GM23248 (cell line): ENCODE measurements at regions not wholly inside any gene's neighbourhood (a gene's known extent, or its start where the extent isn't known, plus 50 kb on each side); places are given as distances from the start of the nearest gene placed in this dataset.

Experiments used
- DNase-seq: peaks from one replicate; pipeline ENCODE4 v3.0.0-alpha.2; 2015
- H2AFZ ChIP-seq: fragments of 200-600 bp; sonication (generic); 2 replicates; pipeline ENCODE4 v1.6.1; 2016; ENCODE audit warnings: antibody characterized with exemption
- H3F3A ChIP-seq: fragments of 200-600 bp; sonication (generic); 2 replicates; pipeline ENCODE4 v1.6.1; 2016; ENCODE audit warnings: mild to moderate bottlenecking, antibody characterized with exemption, mixed run types; ENCODE audit not compliant: insufficient read depth
- H3K27ac ChIP-seq: fragments of 200-600 bp; sonication (generic); 2 replicates; pipeline ENCODE4 v1.5.1; 2016; ENCODE audit warnings: mild to moderate bottlenecking
- H3K27me3 ChIP-seq: fragments of 200-600 bp; sonication (generic); replicated peaks from 2 replicates; pipeline ENCODE4 v1.6.1; 2016; ENCODE audit warnings: mild to moderate bottlenecking; ENCODE audit not compliant: insufficient read depth
- H3K36me3 ChIP-seq: fragments of 200-600 bp; sonication (generic); 2 replicates; pipeline ENCODE4 v1.6.1; 2016; ENCODE audit warnings: low read depth, mild to moderate bottlenecking
- H3K4me1 ChIP-seq: fragments of 200-600 bp; sonication (generic); 2 replicates; pipeline ENCODE4 v1.6.1; 2016; ENCODE audit warnings: mild to moderate bottlenecking; ENCODE audit not compliant: insufficient read depth
- H3K4me2 ChIP-seq: fragments of 200-600 bp; sonication (generic); one replicate; pipeline ENCODE4 v1.6.1; 2016; ENCODE audit warnings: mild to moderate bottlenecking; ENCODE audit not compliant: unreplicated experiment
- H3K4me3 ChIP-seq: fragments of 200-600 bp; sonication (generic); 2 replicates; pipeline ENCODE4 v1.5.1; 2016; ENCODE audit warnings: mild to moderate bottlenecking
- H3K79me2 ChIP-seq: fragments of 200-600 bp; sonication (generic); 2 replicates; pipeline ENCODE4 v1.6.1; 2016; ENCODE audit warnings: mild to moderate bottlenecking; ENCODE audit not compliant: insufficient read depth
- H3K9ac ChIP-seq: fragments of 200-600 bp; sonication (generic); 2 replicates; pipeline ENCODE4 v1.6.1; 2016; ENCODE audit warnings: mild to moderate bottlenecking
- H3K9me2 ChIP-seq: fragments of 200-600 bp; sonication (generic); 2 replicates; pipeline ENCODE4 v1.6.1; 2016; ENCODE audit warnings: mixed run types, mild to moderate bottlenecking, moderate library complexity; ENCODE audit not compliant: insufficient read depth
- H3K9me3 ChIP-seq: fragments of 200-600 bp; sonication (generic); one replicate; pipeline ENCODE4 v1.6.1; 2017; ENCODE audit warnings: low read depth
- H4K20me1 ChIP-seq: fragments of 200-600 bp; sonication (generic); 2 replicates; pipeline ENCODE4 v1.6.0; 2016; ENCODE audit not compliant: insufficient read depth
- EZH2 ChIP-seq: fragments of 200-600 bp; sonication (generic); IDR thresholded peaks from 2 replicates; pipeline ENCODE4 v1.6.1; 2018; ENCODE audit warnings: antibody characterized with exemption, mild to moderate bottlenecking; ENCODE audit not compliant: insufficient read depth, poor library complexity, severe bottlenecking
- EZH2phosphoT487 ChIP-seq: fragments of 200-600 bp; sonication (generic); IDR thresholded peaks from 2 replicates; pipeline ENCODE4 v1.6.1; 2018; ENCODE audit warnings: antibody characterized with exemption, moderate library complexity, mild to moderate bottlenecking, low read depth; ENCODE audit not compliant: insufficient read depth
- WGBS, 2 experiments: methylation state at CpG; one replicate each; pipeline ENCODE4 v1.1.6; 2015 to 2017; ENCODE audit warnings: low lambda C conversion rate in 2 of 2, low coverage in 1 of 2; ENCODE audit errors: missing lambda C conversion rate in 2 of 2; 5-methylcytosine and 5-hydroxymethylcytosine counted together
- in situ Hi-C: fragments of 300-500 bp; cut with MboI; formaldehyde crosslinking; loops from 2 replicates; pipeline ENCODE4 v1.15.0; 2020

DNA sequence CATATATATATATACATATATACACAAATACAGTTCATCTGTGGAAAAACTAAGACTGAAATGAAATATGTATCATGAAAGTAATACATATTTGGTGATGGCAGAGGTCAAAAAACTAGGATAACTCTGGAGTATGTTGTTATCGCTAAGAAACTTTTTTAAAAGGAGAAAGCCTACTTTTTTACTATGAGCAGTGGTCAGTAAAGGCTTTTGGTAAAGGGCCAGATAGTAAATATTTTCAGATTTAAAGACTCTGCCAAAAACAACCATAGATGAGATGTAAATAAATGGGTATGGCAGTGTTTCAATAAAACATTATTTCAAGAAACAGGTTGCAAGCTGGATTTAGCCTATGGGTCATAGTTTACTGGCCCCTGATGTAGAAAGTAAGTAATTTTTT, 93.8 kb upstream of the TGFBR2 start:
- no peaks in the 10 kb centered on the region for H3K79me2 ChIP-seq
- peak overlapping the region; percentile 78 for H3K27ac ChIP-seq
- H3F3A ChIP-seq = peaks cover 24% of the 10 kb centered on the region
- no peak overlapping the region for H3K4me3 ChIP-seq
- peaks cover 31% of the 10 kb centered on the region for H3K4me1 ChIP-seq
- no peak overlapping the region for H3K9ac ChIP-seq
- no peaks in the 10 kb centered on the region for H3K9me3 ChIP-seq
- H4K20me1 ChIP-seq = no peaks in the 10 kb centered on the region
- H3K4me2 ChIP-seq = peak overlapping the region; percentile 52
- no peaks in the 10 kb centered on the region for H3K9me2 ChIP-seq
- H3K27me3 ChIP-seq = no peaks in the 10 kb centered on the region
- TF ChIP-seq EZH2 (no peak), EZH2phosphoT487 (no peak)
- H3K36me3 ChIP-seq = no peaks in the 10 kb centered on the region
- DNase-seq = no peak
- in situ Hi-C loops = no loop called here
- 51 to 52% methylated on average over 1 of the region's 1 CpG for WGBS, 2 experiments
- no peak overlapping the region for H2AFZ ChIP-seq

- Histone ChIP-seq H3K4me2 (no peak overlapping the region), H3K27me3 (no peaks in the 10 kb centered on the region), H4K20me1 (no peaks in the 10 kb centered on the region), H3K9me3 (no peaks in the 10 kb centered on the region), H3F3A (peaks cover 24% of the 10 kb centered on the region), H3K4me1 (peaks cover 39% of the 10 kb centered on the region), H3K9me2 (no peaks in the 10 kb centered on the region), H3K9ac (no peak overlapping the region), H3K36me3 (no peaks in the 10 kb centered on the region), H2AFZ (no peak overlapping the region), H3K27ac (no peak overlapping the region), H3K4me3 (no peak overlapping the region), H3K79me2 (no peaks in the 10 kb centered on the region)
- in situ Hi-C loops = no loop called here
- no peak for TF ChIP-seq EZH2
- no peak for TF ChIP-seq EZH2phosphoT487
- 93 to 96% methylated on average over 4 of the region's 4 CpGs for WGBS, 2 experiments
- no peak for DNase-seq
These were observed 92.8 kb upstream of the TGFBR2 start for GRCh38 chr3:30513374-30514152.

DNA sequence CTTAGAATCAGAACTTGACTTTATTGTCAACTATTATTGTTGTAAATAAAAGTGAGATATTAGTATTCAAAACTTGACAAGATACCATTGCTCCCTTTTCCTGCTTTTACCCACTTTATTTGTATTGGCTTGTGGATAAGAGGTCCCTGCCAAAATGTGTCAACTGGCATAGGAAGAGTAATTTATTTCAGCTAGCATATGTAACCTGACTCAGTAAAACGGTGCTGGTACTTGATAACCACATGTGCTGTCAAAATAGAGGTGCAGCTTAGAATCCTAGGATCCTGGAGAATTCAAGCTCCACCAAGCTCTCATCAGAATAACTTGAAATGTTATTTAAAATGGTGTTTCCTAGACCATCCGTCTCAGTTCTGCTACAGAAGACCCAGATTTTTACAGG, 90.2 kb upstream of the TGFBR2 start:
- no peak for TF ChIP-seq EZH2
- no peak for TF ChIP-seq EZH2phosphoT487
- Histone ChIP-seq H2AFZ (no peak overlapping the region), H3K79me2 (no peaks in the 10 kb centered on the region), H4K20me1 (no peaks in the 10 kb centered on the region), H3K4me3 (no peak overlapping the region), H3K9me3 (no peaks in the 10 kb centered on the region), H3K27me3 (no peaks in the 10 kb centered on the region), H3K9me2 (no peaks in the 10 kb centered on the region), H3F3A (peaks cover 16% of the 10 kb centered on the region), H3K27ac (no peak overlapping the region), H3K9ac (no peak overlapping the region), H3K4me1 (peaks cover 36% of the 10 kb centered on the region), H3K4me2 (no peak overlapping the region), H3K36me3 (no peaks in the 10 kb centered on the region)
- no peak for DNase-seq
- in situ Hi-C loops = no loop called here
- 52 to 58% methylated on average over 2 of the region's 2 CpGs for WGBS, 2 experiments

DNA sequence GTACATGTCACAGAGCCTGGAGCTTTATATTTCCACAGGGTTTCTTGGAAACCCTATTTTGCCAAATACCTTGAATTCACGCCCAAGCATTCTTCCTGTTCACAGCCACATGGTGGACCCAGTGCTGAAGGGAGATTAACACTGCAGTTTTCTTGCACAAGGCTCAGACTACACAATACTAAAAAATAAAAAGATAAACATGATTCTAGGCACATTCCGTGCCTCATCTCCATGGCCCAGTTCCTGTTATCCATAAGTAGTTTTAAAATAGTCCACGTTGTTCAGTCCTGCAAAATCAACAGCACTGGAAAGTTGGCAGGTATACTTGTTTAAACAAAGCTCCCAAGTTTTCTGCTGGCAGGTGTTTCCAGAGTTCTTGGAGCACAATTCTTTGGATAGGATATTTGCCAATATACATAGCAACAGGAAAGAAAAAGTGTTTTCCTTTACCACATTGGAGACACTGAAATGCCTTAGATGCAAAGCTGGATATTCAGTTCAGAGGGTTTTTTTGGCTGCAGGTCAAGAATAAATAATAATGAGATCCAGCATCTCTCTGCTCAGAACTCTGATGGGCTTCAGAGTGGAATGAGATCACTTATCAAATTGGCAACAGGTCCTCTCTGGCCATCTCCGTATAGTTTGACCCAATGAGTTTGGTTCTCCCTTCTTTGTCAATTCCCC, 88.1 kb upstream of the TGFBR2 start:
- TF ChIP-seq EZH2phosphoT487 (no peak), EZH2 (no peak)
- no peaks in the 10 kb centered on the region for H4K20me1 ChIP-seq
- DNase-seq = no peak
- peaks cover 15% of the 10 kb centered on the region for H3K4me1 ChIP-seq
- no peaks in the 10 kb centered on the region for H3K9me2 ChIP-seq
- H3K9ac ChIP-seq = no peak overlapping the region
- no peaks in the 10 kb centered on the region for H3K9me3 ChIP-seq
- H3K27ac ChIP-seq = no peak overlapping the region
- H3K79me2 ChIP-seq = no peaks in the 10 kb centered on the region
- no peak overlapping the region for H3K4me3 ChIP-seq
- H2AFZ ChIP-seq = no peak overlapping the region
- WGBS, 2 experiments = 40 to 47% methylated on average over 4 of the region's 4 CpGs
- in situ Hi-C loops = no loop called here
- H3F3A ChIP-seq = no peaks in the 10 kb centered on the region
- H3K27me3 ChIP-seq = no peaks in the 10 kb centered on the region
- no peak overlapping the region for H3K4me2 ChIP-seq
- H3K36me3 ChIP-seq = no peaks in the 10 kb centered on the region
